ENCODE measurements at regions not wholly inside any gene's neighbourhood (a gene's known extent, or its start where the extent isn't known, plus 50 kb on each side); places are given as distances from the start of the nearest gene placed in this dataset.
"Not testable (repeated sequence)": the region's sequence is repeated elsewhere in the genome, so short reads cannot be mapped to it uniquely, and the experiment has no call there.

DNA sequence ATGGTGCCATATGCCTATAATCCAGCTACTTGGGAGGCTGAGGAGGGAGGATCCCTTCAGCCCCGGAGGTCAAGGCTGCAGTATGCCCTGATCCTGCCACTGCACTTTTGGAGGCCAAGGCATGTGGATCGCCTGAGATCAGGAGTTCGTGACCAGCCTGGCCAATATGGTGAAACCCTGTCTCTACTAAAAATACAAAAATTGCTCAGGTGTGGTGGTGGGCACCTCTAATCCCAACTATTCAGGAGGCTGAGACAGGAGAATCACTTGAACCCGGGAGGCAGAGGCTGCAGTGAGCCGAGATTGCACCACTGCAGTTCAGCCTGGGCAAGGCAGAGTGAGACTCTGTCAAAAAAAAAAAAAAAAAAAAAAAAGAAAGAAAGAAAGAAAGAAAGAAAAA, 390.5 kb downstream of the CNTNAP3B start:
- TF ChIP-seq, protein P1, sequence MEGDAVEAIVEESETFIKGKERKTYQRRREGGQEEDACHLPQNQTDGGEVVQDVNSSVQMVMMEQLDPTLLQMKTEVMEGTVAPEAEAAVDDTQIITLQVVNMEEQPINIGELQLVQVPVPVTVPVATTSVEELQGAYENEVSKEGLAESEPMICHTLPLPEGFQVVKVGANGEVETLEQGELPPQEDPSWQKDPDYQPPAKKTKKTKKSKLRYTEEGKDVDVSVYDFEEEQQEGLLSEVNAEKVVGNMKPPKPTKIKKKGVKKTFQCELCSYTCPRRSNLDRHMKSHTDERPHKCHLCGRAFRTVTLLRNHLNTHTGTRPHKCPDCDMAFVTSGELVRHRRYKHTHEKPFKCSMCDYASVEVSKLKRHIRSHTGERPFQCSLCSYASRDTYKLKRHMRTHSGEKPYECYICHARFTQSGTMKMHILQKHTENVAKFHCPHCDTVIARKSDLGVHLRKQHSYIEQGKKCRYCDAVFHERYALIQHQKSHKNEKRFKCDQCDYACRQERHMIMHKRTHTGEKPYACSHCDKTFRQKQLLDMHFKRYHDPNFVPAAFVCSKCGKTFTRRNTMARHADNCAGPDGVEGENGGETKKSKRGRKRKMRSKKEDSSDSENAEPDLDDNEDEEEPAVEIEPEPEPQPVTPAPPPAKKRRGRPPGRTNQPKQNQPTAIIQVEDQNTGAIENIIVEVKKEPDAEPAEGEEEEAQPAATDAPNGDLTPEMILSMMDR (conservative IDR thresholded peaks at IDR 0.05; ENCODE audit: low read length) = not testable (repeated sequence)
- TF ChIP-seq EZH2phosphoT487 (IDR thresholded peaks at IDR 0.05; ENCODE audit: borderline replicate concordance, low read depth, low read length) = not testable (repeated sequence)

Measured in OCI-LY7 (cell line).